ENCODE measurements at regions not wholly inside any gene's neighbourhood (a gene's known extent, or its start where the extent isn't known, plus 50 kb on each side); places are given as distances from the start of the nearest gene placed in this dataset.

DNA sequence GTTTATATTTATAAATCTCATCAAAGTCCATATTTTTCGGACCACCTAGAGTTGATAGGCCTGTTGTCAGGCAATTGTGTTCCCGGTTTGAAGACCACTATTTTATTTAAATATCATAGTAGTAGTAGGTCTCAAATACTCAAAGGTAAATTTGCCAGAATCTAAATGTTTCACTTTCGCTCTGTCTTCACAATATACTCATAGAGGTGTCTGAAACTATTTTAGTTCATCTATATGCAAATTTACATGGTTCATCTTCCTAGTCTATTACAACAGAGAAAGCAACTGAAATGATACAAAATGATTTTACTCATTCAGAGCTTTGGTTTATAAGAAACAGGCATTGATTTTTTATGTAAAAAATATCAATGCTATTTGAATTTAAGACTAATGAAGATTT lies 1897.5 kb downstream of the EFNA5 start:
- Histone ChIP-seq H3K27me3 (ENCODE audit: control insufficient read depth in 2 of 2, insufficient read depth in 2 of 2, low read length in 2 of 2) (no peaks in the 10 kb centered on the region), H3K36me3 (ENCODE audit: control insufficient read depth in 2 of 2, extremely low read depth in 1 of 2, insufficient read depth in 2 of 2, low read length in 2 of 2) (no peaks in the 10 kb centered on the region), H3K27ac (ENCODE audit: insufficient read depth, low read depth, low read length) (no peak overlapping the region), H3K9me1 (replicated peaks; ENCODE audit: control insufficient read depth, extremely low read depth, insufficient read depth, low read length) (no peaks in the 10 kb centered on the region), H3K4me2 (ENCODE audit: insufficient read depth, low read length) (no peak overlapping the region), H3K4me1 (ENCODE audit: control insufficient read depth, extremely low read depth, insufficient read depth, low read length) (no peaks in the 10 kb centered on the region), H4K20me1 (replicated peaks; ENCODE audit: control insufficient read depth, extremely low read depth, insufficient read depth, low read length) (no peaks in the 10 kb centered on the region), H3K9me3 (replicated peaks; ENCODE audit: control insufficient read depth, insufficient read depth, low read length) (no peaks in the 10 kb centered on the region), H2AFZ (ENCODE audit: low read depth, low read length) (no peak overlapping the region), H3K79me2 (ENCODE audit: control insufficient read depth, insufficient read depth, low read length) (no peaks in the 10 kb centered on the region), H3K9ac (replicated peaks; ENCODE audit: extremely low read depth, insufficient read depth, low read length) (no peak overlapping the region), H3K4me3 (replicated peaks in 1 of 3; ENCODE audit: insufficient read depth in 1 of 3, low read depth in 1 of 3, low read length in 3 of 3) (no peak overlapping the region)
- DNase-seq (ENCODE audit: low read depth, low spot score) (no peak), FAIRE-seq (no peak)
- ChIA-PET POLR2A (no interaction called here), CTCF (no interaction called here)
- TF ChIP-seq FOS (IDR thresholded peaks at IDR 0.05; ENCODE audit: borderline replicate concordance, insufficient read depth, low read length), result no peak
- TF ChIP-seq, protein P1, sequence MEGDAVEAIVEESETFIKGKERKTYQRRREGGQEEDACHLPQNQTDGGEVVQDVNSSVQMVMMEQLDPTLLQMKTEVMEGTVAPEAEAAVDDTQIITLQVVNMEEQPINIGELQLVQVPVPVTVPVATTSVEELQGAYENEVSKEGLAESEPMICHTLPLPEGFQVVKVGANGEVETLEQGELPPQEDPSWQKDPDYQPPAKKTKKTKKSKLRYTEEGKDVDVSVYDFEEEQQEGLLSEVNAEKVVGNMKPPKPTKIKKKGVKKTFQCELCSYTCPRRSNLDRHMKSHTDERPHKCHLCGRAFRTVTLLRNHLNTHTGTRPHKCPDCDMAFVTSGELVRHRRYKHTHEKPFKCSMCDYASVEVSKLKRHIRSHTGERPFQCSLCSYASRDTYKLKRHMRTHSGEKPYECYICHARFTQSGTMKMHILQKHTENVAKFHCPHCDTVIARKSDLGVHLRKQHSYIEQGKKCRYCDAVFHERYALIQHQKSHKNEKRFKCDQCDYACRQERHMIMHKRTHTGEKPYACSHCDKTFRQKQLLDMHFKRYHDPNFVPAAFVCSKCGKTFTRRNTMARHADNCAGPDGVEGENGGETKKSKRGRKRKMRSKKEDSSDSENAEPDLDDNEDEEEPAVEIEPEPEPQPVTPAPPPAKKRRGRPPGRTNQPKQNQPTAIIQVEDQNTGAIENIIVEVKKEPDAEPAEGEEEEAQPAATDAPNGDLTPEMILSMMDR (IDR thresholded peaks at IDR 0.05; ENCODE audit: extremely low read depth in 1 of 2, insufficient read depth in 1 of 2, low read depth in 1 of 2, low read length in 2 of 2), result no peak
- TF ChIP-seq MYC (IDR thresholded peaks at IDR 0.05; ENCODE audit: low read depth, low read length), result no peak
- TF ChIP-seq POLR2AphosphoS5 (IDR thresholded peaks at IDR 0.05; ENCODE audit: insufficient read depth, low read depth, low read length), result no peak
- TF ChIP-seq GATA2 (IDR thresholded peaks at IDR 0.05; ENCODE audit: insufficient read depth, insufficient read length, low read depth, low read length), result no peak
- TF ChIP-seq JUN (IDR thresholded peaks at IDR 0.05; ENCODE audit: borderline replicate concordance, insufficient read depth, insufficient read length, low read depth), result no peak
- no peak for TF ChIP-seq EZH2 (IDR thresholded peaks at IDR 0.05; ENCODE audit: borderline replicate concordance, low read depth, low read length, severe bottlenecking)
- TF ChIP-seq, protein P2, sequence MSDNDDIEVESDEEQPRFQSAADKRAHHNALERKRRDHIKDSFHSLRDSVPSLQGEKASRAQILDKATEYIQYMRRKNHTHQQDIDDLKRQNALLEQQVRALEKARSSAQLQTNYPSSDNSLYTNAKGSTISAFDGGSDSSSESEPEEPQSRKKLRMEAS (IDR thresholded peaks at IDR 0.05; ENCODE audit: insufficient read depth, insufficient read length), result no peak
- no peak for TF ChIP-seq POLR2A (IDR thresholded peaks at IDR 0.05; ENCODE audit: low read depth, low read length)
- dilution Hi-C loops (cut with MboI; ENCODE audit: extremely low pct_ligation_motif_present, low sequenced_read_pairs), result no loop called here
- intact Hi-C loops (cut with micrococcal nuclease), result no loop called here
- no TSS peak for BruUV-seq (replicated peaks)

Data from endothelial cell of umbilical vein (primary cell).